ACHN (cell line): ENCODE measurements at regions not wholly inside any gene's neighbourhood (a gene's known extent, or its start where the extent isn't known, plus 50 kb on each side); places are given as distances from the start of the nearest gene placed in this dataset.
"Not testable (repeated sequence)": the region's sequence is repeated elsewhere in the genome, so short reads cannot be mapped to it uniquely, and the experiment has no call there.

Experiments used
- DNase-seq: peaks from one replicate; pipeline ENCODE4 v3.0.0-alpha.2; 2015
- in situ Hi-C: cut with HindIII; loops from 2 replicates; pipeline ENCODE4 v1.10.0; 2017; ENCODE audit warnings: low sequenced_read_pairs, low pct_ligation_motif_present, low pct_unique_long_range_greater_than_20kb

DNA sequence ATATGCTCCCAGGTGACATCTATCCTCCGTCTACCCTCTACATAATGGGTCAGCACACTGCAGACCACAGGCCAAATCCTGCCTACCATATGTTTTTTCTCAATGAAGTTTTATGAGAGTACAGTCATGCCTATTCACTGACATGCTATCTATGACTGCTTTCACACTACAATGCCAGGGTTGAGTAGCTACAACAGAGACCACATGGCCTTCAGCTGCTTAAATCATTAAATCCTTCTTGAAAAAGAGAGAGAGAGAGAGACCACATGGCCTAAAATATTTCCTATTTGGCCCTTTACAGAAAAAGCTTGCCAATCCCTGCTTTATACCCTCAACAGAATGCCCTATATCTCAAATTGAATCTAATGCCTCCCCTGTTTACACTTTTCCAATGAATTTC is 119.8 kb upstream of the CCDC180 start:
- DNase-seq, in situ Hi-C loops: not testable (repeated sequence)

DNA sequence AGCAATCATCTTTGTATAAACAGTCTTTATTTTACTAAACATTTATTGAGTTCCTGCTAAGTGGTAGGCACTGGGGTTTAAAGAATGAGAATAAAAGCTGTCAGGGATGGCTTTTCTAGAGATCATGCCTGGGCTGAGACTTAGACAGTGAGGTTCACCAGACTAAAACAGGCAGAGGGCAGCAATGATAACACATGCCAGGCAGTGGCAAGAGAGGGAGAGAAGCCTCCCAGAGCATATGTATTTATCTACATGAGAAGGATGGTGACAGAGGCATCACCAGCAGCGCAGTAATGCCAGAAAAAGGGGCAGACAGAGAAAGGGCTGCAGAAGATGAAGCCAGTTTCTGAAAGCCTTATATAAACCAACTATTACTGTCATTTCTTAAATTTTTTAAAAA is 121.0 kb upstream of the CCDC180 start:
- in situ Hi-C loops: no loop called here
- no peak for DNase-seq

DNA sequence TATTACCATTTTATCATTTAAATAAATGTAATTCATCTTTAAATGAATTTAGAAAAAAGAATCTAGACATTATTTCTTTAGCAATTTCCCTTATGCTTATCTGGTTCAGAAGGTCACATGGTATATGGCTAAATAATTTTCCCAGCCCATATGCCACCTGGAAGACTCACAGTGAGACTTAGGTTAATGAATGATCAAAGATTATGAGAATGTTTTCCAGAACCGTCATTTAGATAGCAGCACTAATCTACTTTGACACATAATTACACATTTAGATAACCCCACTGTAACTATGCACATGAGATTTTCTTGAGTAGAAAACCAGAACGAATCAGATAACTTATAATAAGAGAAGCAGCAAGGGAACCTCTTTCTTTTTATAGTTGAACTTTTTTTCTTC is 124.9 kb upstream of the CCDC180 start:
- DNase-seq, in situ Hi-C loops: not testable (repeated sequence)

DNA sequence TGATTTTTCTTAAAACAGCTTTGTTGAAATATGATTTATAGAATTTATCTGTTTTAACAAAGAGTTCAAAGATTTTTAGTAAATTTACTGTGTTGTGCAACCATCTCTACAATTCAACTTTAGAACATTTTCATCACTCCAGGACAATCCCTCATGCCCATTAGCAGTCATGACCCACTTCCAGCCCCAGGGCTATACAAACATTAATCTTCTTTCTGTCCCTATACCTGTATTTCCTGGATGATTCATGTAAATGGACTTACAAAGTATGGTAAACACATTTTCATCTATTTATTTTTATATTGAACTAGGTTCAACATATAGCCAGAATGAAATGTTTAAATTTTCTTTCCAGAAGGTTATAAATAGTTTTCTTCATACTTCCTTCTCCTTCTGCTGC is 127.8 kb upstream of the CCDC180 start:
- in situ Hi-C loops: no loop called here
- DNase-seq: no peak

DNA sequence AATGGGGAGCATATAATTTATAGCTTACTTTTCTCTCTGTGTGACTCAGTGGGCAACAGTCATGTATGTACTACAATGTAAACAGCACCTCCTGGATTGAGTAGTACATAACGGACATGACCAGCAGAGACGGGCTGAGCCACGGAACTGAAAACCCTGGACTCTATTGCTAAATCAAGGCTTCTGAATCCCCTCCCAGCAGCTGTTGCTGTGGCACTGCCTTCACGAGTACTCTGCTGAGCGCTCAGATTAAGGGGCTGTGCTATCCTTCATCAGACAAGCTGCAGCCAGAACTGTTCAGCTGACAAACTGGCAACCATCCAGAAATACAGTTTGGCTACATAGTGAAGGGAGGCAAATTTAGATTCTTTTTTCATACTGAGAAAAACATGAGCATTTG is 131.3 kb upstream of the CCDC180 start:
- DNase-seq: no peak
- in situ Hi-C loops: no loop called here

DNA sequence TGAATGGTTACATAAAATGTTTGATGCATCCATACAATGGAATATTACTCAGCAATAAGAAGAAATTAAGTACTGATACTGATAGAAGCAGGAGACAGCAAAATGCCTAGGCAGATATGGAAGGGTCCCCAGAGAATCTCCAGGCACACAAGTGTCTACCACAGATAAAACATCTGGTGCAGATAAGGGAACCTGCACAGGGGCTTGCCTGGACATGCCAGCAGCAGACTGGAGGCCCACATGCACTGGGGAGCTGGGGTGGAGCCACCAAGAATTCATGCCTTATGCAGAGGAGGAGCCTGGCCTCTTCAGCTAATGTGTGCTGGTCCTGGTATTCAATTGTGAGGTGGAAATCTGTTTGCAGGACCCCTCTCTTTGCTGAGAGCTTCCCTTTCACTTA is 129.2 kb upstream of the CTSV start:
- DNase-seq, in situ Hi-C loops: not testable (repeated sequence)

DNA sequence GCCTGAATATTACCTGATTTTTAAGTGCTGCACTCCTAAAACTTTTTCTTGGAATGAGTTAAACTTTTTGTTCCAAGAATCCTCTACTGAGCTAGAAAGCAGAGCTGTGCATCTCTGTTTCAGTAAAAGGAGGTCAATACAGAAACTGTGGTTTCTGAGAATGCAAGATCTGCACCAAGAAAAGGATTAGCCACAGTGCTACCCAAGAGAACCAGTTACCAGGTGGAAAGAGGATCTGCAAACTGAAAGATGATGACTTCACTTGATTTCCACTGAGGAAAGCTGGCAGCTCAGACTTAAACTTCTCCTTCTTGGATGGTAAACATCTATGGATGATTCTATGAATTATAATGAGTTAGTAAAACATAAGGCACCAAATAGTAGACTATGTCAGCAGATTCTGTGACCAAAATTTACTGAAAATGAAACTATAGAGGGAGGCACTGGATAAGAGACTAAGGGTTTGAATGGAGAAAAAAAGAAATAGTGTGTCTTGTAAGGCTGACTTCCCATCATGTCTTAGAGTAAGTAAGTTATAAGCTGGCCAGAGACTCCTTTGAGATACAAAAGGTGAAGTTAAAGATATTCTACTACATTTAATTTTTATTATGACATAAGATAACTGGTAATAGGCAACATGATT is 127.7 kb upstream of the CTSV start:
- in situ Hi-C loops, DNase-seq: not testable (repeated sequence)

DNA sequence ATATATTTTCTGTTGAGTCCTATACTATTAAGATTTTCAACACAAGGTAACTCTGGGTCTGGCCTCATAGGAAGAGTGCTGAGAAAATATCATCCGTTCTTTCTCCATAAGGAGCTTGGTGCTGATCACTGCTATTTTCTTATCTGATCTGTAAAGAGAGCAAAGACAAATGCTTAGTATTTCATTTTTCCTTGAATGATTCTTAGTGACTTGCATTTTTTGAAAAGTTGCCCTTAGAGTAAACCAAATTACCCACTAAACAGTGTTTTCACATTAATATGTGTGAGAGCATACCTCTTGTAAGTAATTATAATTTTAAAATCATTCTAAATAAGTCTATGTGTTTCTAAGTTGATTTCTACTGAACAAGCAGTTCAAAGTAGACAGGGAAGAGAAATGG is 121.3 kb upstream of the CTSV start:
- in situ Hi-C loops: no loop called here
- no peak for DNase-seq

DNA sequence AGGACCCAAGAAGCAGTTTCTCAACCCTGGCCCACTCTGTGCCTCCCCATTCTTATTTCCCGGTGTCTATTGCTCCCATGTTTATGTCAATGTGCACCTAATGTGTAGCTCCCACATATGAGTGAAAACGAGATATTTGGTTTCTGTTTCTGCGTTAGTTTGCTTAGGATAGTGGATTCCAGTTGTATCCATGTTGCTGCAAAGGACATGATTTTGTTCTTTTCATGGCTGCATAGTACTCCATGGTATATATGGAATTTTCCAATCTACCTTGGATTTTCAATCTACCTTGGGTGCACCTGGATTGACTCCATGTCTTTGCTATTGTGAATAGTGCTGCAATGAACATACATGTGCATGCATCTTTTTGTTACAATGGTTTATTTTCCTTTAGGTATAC is 119.8 kb upstream of the CTSV start:
- in situ Hi-C loops, DNase-seq: not testable (repeated sequence)

DNA sequence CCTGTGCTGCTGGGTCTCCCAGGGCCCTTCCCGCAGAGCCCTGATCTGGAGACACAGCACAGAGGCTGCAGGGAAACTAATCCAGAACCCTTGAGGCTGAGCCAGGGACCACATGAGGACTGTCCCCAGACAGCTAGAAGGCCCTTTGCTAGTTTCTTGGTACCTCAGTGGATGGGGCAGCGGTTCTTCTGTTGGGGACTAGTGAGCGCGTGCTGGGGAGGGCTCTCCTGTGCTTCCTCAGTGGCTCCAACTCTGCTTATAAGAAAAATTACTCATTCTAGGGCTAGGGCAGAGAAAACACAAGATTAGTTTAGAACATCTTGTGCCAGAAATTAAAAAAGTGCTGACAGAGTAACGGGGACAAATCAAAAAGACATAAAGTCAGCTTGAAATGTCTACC is 116.5 kb upstream of the CTSV start:
- in situ Hi-C loops, DNase-seq: not testable (repeated sequence)

DNA sequence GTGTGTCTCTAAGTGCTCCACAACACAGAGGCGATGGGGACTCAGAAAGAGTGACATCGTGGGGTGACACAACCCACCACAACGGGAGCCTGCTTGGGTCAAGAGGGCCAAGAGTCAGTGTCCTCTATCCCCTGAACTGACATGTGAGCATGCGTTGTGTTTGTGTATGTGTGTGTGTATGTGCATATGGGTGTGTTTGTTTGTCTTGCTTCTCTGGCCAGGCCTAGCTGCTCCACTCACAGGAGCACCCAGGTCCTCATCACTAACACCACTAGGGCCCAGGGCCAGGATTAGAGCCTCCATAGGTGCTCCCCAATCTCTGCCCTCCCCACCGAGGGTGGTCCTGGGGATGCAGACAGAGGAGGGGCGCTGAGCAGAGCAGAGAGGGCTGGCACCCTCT is 115.0 kb upstream of the CTSV start:
- in situ Hi-C loops: no loop called here
- DNase-seq: no peak

DNA sequence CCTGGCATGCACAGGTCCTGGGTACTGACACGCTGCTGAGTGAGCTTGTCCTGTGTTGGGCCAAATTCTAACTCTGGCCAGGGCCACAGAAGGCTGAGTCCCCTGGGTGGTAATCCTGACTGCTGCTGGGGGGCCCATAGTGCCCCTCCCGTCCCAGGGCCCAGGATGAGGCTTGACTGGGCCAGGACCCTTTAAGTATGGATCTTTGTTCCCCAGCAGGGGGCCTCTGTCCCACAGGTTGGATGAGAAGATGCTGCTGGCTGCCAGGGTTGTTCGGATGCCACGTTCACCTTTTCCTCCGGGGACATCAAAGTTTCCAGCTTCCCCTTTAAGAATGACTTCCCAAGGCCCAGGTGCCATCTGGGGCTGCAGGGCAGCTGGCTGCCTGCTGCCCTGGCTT is 114.2 kb upstream of the CTSV start:
- DNase-seq, in situ Hi-C loops: not testable (repeated sequence)

DNA sequence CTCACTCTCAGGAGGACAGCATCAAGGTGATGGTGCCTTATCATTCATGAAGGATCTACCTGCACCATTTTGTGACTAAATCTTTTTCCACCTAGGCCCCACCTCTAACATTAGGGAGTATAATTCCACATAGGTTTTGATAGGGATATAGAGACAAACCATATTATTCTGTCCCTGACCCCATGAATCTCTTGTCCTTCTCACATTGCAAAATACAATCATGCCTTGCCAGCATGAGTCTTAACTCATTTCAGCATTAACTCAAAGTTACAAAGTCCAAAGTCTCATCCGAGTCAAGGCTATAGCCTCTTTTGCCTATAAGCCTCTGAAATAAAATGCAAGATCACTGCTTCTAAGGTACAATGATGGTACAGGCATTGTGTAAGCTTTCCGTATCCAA is 111.5 kb upstream of the CTSV start:
- in situ Hi-C loops: not testable (repeated sequence)

DNA sequence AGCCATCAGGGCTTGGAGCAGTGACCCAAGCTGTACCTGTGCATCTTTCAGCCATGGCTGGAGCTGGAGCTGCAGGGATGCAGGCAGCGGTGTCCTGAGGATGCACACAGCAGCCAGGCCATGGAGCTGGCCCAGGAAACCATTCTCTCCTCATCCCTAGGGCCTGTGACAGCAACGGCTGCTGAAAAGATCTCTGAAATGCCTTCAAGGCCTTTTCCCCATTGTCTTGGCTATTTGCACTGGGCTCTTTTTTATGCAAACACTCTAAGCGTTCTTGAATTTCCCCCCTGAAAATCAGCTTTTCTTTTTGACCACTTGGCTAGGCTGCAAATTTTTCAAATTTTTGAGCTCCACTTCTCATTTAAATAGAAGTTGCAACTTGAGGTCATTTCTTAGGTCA is 109.5 kb upstream of the CTSV start:
- in situ Hi-C loops, DNase-seq: not testable (repeated sequence)

More for the DNA sequence above, 111.5 kb upstream of the CTSV start:
- not testable (repeated sequence) for DNase-seq

DNA sequence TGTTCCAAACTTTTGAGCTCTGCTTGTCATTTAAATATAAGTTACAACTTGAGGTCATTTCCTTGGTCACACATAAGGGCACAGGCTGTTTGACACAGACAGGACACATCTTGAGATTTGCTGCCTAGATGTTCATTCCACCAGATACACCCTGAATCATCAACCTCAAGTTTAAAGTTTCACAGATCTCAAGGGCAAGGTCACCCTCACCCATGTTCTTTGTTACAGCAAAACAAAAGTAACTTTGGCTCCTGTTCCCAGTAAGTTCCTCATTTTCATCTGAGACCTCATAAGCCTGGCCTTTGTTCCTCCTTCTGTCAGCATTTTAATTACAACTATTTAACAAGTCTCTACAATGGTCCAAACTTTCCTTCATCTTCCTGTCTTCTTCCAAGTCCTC is 106.7 kb upstream of the CTSV start:
- DNase-seq: peak; percentile 7
- in situ Hi-C loops: not testable (repeated sequence)

DNA sequence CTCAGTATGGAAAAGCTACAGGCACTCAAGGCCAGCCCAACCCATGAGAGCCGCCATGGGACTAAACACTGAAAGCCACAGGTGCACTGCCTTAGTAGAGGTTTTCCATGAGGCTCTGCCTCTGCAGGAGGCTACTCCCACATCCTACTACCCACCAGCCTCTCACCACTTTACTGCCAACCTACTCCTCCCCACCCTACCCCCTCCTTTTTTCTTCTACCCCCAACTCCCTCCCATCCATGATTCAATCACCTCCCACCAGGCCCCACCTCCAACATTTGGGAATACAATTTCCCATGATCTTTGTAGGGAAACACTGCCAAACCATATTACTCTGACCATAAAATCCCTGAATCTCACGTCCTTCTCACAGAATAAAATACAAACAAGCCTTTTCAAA is 101.6 kb upstream of the CTSV start:
- no peak for DNase-seq
- in situ Hi-C loops: no loop called here

DNA sequence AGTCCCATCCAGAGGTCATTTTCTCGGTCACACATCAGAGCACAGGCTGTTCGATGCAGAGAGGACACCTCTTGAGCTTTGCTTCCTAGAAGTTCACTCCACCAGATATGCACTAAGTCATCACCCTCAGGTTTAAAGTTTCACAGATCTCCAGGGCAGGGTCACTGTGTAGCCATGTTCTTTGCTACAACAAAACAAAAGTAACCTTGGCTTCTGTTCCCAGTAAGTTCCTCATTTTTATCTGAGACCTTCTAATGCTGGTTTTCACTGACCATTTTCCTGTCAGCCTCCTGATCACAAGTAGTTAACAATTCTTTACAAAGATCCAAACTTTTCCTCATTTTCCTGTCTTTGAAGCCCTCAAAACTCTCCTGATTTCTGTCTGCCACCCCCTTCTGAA is 97.5 kb upstream of the CTSV start:
- in situ Hi-C loops: no loop called here
- no peak for DNase-seq

DNA sequence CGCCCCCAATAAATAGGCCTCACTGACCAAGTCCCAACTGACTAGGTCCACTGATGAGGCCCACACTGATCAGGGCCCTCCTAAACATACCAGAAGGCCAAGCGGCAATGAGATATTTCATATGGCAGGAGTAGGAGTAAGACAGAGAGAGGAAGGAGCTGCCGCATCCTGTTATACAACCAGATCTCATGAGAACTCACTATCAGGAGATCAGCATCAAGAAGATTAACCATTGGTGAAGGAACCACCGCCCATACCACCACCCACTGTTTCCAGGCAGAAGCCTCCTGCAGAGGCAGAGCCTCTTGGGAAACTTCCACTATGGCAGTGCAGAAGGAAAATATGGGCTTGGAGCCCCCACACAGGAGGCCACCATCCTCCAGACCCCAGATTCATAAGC is 95.0 kb upstream of the CTSV start:
- in situ Hi-C loops, DNase-seq: not testable (repeated sequence)

DNA sequence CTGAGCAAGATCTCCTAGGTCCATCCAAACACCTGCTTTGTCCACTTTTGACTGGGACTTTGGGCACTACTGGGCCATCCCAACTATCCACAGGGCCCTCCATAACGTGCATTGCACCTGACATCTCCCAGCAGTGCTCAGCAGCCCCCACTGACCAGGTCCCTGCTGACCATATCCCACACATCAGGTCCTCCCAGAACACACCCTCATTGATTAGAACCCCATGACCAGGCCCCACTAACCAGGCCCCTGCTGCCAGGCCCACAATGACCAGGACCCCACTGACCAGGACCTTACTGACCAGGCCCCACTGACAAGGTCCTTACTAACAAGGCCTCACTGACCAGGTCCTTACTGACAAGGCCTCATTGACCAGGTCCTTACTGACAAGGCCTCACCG is 93.9 kb upstream of the CTSV start:
- no peak for DNase-seq
- in situ Hi-C loops: no loop called here

DNA sequence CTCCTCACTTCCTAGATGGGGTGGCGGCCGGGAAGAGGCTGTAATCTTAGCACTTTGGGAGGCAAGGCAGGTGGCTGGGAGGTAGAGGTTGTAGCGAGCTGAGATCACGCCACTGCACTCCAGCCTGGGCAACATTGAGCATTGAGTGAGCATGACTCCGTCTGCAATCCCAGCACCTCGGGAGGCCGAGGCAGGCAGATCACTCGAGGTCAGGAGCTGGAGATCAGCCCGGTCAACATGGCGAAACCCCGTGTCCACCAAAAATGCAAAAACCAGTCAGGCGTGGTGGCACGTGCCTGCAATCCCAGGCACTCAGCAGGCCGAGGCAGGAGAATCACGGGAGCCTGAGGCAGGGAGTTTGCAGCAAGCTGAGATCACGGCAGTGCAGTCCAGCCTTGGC is 91.9 kb upstream of the CTSV start:
- in situ Hi-C loops: not testable (repeated sequence)

DNA sequence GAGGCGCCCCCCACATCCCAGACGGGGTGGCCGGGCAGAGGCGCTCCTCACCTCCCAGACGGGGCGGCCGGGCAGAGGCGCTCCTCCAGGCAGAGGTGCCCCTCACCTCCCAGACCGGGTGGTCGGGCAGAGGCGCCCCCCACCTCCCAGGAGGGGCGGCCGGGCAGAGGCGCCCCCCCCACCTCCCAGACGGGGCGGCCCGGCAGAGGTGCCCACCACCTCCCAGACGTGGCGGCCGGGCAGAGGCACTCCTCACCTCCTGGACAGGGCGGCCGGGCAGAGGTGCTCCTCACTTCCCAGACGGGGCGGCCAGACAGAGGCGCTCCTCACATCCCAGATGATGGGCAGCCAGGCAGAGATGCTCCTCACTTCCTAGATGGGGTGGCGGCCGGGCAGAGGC is 91.4 kb upstream of the CTSV start:
- DNase-seq, in situ Hi-C loops: not testable (repeated sequence)

More for the DNA sequence above, 91.9 kb upstream of the CTSV start:
- not testable (repeated sequence) for DNase-seq
